NT2/D1 (cell line): ENCODE measurements at regions not wholly inside any gene's neighbourhood (a gene's known extent, or its start where the extent isn't known, plus 50 kb on each side); places are given as distances from the start of the nearest gene placed in this dataset.

Source experiments
- YY1 ChIP-seq: IDR thresholded peaks from 2 replicates; pipeline ENCODE4 v1.6.1; 2011; ENCODE audit not compliant: insufficient read length, insufficient read depth
- ZNF274 ChIP-seq: IDR thresholded peaks from 2 replicates; pipeline ENCODE4 v1.6.1; 2011; ENCODE audit warnings: mild to moderate bottlenecking, low read depth, low read length

DNA sequence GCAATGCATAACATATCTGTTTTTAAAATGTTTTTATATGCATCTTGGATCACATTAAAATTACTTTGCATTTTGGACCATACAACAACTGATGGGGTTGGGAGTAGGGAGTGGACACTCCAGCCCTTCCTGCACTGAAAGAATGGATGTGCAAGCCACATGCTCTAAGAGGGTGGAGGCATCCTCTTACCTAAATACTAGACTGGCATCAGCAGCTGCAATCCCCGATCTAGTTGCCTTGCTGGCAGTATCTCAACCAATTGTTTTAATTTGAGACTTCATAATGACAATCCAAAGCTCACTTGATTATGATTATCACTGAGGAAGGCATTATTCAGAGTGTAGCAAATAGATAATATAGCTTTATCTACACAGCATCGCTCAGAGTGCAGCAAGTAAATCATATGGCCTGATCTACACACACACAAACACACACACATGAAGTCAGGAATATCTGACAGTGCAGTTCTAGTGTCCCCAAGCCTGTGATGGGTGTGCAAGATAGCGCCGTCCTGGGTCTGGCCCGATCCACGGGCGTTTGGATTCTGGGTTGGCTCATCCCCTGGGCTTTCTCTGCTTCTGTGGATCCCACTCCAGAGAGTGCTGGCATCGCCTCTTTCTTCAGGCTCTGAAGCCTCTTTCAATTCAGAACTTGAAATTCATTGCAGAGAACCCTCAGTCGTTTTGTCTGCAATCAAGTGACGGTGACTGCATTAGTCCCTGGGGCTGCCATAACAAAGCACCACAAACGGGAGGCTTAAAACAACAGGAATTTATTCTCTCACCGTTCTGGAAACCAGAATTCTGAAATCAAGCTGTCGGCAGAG lies 181.3 kb downstream of the ETS2 start:
- TF ChIP-seq ZNF274 (no peak), YY1 (no peak)
